ENCODE measurements at regions not wholly inside any gene's neighbourhood (a gene's known extent, or its start where the extent isn't known, plus 50 kb on each side); places are given as distances from the start of the nearest gene placed in this dataset.

DNA sequence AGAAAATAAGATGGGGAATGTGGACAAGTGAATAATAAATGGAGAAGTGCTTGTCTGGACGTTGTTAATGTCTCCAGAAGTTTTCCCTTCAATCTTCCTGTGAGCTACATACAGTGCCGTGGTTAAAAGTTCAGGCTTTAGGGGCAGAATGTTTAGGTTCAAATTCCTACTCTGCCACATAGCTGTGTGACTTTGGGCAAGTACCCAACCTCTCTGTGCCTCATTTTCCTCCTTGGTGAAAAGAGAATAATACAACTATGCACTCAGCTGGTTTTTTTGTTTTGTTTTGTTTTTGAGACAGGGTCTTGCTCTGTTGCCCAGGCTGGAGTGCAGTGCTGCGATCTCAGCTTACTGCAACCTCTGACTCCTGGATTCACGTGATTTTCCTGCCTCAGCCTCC lies 143.5 kb downstream of the CHIC2 start:
- no peak for TF ChIP-seq CTCF (IDR thresholded peaks at IDR 0.05; ENCODE audit: poor library complexity, severe bottlenecking)
- TF ChIP-seq SMC3 (conservative IDR thresholded peaks at IDR 0.05; ENCODE audit: poor library complexity): no peak
- TF ChIP-seq EZH2 (IDR thresholded peaks at IDR 0.05; ENCODE audit: borderline replicate concordance, insufficient read depth, low read length, poor library complexity, severe bottlenecking): no peak
- no peak for TF ChIP-seq POLR2AphosphoS5 (IDR thresholded peaks at IDR 0.05)
